NCI-H446 (cell line): ENCODE measurements at regions not wholly inside any gene's neighbourhood (a gene's known extent, or its start where the extent isn't known, plus 50 kb on each side); places are given as distances from the start of the nearest gene placed in this dataset.
"Not testable (repeated sequence)": the region's sequence is repeated elsewhere in the genome, so short reads cannot be mapped to it uniquely, and the experiment has no call there.

ENCODE experiments used
- DNase-seq, 2 experiments: peaks; one replicate each; lab custom pipeline; 2025; lab: John Stamatoyannopoulos, UW

DNA sequence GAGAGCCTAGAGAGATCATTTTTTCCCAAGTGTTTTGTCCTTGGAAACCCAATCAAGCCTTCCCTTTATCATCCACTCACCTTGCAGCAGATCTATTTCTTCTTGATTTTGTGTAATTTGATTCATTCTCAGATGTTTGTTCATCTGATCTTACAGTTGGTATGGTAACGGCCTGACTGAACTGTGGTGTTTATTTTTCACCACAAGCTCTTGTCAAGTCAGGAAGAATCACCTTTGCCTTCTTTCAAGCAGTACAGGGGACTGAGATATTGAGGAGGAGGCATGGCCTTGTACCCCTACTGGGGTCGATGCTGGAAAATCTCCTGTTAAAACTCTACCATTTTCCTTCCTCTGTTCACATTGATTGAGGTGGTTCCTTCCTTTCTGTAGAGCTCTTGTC, 361.4 kb upstream of the CFAP20DC start:
- DNase-seq: no peak

DNA sequence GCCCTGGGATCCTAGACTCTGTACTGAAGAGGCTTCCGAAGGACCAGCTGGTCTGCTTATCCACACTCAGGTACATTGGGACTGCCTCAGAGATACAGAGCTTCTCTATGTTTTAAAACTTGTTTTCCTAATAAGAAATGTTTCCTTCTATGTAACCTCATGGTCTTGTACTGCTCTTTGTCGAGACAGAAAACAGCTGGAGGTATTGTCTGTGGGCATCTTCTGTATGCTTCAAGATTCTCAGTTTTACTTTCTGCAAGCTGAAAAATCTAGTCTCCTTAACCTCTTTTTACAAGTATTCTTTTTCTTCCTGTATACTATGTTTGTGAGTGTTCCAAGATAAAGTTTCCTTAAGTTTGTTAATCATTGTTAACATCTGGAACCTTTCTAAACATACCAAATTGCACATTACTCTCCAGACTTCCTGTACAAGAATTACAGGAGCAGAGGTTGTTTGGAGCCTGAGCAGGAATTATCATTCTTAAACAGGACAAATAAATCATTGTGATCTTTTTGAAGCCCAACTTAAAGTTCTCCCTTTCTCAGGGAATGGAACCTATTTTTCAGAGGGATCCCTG, 358.3 kb upstream of the CFAP20DC start:
- no peak for DNase-seq

DNA sequence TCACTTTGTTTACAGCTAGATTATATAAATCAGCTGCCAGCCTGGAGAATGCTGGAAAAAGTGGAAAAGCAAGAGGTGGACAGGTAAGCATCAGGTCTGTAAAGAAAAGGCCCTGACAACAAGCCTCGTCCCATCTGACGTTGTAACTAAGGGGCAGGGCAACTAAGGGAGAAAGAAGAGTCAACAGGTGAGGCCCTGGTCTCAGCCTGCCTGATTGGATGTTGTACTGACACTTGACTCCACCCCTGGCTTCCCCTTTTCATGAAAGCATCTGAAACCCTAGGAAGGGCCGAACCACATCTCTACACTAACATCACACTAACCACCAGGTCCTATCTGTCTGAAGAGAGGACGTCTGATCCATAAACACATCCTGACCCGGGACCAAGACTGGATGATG, 357.6 kb upstream of the CFAP20DC start:
- no peak for DNase-seq

DNA sequence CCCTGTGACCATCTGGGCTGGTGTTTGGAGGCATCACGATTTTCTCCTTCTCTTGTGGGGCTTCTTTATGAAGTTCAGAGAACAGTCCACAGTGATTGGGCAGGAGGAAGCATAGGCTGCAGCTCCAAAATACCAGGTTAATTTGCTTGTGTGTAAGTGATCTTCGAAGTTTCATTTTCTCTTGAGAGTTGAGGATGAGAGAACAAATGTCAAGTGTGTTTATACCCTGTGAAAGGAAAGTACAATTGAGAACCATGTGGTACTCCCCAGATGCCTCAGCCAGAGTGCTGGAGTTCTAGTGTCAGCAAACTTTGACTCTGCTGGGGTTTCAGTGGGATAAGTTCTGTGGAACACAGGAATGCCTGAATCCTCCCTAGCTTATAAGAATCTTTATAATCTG, 357.1 kb upstream of the CFAP20DC start:
- no peak for DNase-seq

DNA sequence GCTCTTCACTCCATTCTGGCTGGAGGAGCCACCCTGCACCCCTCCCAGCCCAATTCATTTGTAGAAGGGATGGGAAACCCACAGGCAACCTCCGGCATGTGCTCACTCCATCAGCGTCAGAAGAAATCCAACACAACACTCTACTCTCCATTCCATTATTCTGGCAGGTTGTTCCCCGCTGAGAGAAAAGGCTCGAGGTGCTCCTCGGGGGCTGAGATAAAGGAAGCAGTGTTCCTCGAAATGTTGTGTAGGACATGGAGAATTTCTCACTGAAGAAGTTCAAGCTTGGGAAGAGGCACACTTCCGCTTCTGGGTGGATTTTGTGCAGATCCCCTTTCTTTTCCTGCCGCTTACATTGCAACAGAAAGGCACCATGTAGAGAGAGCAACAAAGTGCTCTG, 355.0 kb upstream of the CFAP20DC start:
- DNase-seq: no peak

DNA sequence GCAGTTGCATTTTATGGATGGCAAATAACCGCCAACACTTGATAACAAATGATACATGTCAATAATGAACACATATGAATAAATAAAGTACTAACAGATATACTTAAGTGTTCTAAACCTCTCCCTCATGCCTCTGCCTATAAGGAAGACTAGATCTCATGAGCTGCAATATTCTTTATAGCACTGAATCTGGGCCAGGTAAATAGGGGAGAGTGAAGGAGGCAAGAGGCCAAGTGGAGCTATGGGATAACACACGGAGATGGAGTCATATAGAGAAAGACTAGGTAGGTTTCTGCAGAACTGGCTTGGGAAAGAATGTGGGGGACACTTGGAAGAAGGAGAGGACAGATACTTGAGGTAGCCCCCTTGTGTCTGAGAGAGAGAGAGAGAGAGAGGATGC, 354.2 kb upstream of the CFAP20DC start:
- DNase-seq: no peak

DNA sequence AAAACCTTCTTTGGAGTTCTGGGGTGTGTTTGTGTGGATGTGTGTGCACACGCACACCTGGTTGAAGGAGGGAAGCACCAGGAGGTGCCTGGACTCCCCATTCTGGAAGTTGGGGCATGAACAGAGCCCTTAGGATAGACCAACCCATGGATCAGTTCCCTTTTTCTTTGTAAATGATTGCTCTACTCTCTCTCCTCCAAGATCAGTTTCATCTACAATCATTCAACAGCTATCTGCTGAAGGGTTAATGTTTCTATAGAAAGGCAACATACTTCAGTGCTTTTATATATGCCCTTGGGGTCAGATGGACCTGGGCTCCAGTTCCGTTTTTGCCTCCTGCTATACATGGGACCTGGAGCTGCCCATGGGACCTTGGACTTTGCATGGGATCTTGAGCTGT, 352.1 kb upstream of the CFAP20DC start:
- DNase-seq: no peak

DNA sequence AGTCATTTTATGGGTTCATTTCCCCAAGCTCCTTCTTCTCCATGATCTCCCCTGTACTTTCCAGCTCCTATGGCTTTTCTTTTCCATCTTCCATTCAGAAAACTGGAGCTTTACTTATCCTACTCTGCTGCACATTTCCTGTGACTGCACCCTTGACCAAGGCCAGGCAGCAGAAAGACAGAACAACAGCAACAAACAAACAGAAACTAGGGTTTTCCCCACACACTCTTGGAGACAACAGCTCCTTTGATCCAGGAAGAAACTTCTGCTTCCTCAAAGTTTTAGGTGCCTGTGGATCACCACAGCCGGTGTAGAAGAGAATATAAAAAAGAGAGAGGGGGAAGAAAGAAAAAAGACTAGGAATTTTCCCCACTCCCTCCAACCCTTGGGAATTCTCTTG, 342.3 kb upstream of the CFAP20DC start:
- no peak for DNase-seq

DNA sequence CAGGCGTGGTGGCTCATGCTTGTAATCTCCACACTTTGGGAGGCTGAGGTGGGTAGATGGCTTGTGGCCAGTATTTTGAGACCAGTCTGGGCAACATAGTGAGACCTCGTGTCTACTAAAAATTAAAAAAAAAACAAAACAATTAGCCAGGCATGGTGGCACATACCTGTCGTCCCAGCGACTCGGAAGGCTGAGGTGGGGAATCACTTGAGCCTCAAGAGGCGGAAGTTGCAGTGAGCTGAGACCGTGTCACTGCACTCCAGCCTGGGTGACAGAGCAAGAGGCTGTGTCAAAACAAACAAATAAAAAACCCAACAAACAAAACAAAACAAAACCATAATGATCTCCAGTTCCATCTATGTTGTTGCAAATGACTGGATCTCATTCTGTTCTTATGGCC, 341.3 kb upstream of the CFAP20DC start:
- no peak for DNase-seq

DNA sequence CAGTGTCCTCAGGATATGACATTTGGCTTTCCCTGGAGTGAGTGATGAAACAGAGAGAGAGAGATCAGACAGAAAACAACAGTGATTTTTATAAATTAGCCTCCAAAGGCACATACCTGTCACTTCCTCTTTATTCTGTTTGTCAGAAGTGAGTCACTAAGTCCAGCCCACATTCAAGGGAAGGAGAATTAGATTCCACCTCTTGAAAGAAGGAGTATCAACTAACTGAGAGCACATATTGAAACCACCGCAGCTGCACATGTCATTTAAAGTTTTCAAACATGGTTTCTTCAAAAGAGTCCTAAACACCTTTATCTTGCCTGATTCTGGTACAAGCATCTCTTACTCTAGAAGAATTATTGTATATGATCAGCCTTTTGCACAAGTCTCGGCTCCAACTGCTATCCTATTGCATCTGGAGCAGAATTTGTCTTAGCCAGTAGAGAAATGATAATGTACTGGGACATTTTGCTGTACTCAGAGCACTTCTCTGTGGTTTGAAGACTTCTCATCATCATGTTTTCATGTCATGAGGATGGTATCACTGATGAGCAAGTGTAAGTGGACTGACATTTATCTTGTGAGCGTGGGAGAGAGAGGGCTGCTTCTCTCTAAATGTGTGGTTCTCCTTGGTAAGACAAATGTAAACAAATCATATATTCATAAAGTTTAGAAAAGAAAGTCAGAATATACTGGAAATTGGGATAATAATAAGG, 338.9 kb upstream of the CFAP20DC start:
- no peak for DNase-seq

DNA sequence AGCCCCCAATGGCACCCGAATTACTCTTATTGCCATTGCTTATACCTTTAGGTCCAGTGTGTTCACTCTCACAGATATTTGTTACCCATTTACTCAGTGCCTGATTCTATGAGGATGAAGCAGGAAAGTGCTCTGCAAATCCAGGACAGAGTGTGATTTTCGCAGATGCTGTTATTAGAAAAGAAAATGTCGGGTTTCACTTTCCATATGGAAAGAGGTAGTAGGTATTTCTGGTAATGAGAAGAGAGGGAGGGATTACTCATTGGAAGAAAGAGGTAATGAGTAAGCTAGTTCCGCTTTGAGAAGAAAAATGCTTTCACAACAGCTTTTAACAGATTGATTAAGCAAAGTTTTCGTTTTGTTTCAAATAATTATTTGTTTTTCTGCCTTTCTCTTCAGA, 336.3 kb upstream of the CFAP20DC start:
- DNase-seq: no peak

DNA sequence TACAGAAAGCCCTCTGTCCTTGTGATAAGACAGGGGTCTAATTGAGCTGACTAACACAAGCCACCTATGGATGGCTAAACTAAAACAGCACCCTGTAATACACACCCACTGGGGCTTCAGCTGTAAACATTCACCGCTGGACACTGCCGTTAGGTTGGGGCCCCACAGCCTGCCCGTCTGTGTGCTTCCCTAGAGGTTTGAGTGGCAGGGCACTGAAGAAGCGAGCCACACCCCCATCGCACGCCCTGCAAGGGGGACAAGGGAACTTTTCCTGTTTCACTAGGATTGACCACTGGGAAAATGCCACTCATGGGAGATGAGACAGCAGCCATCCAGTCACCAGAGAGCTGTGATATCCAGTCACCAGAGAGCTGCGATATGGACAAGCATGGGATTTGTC, 335.7 kb upstream of the CFAP20DC start:
- no peak for DNase-seq

DNA sequence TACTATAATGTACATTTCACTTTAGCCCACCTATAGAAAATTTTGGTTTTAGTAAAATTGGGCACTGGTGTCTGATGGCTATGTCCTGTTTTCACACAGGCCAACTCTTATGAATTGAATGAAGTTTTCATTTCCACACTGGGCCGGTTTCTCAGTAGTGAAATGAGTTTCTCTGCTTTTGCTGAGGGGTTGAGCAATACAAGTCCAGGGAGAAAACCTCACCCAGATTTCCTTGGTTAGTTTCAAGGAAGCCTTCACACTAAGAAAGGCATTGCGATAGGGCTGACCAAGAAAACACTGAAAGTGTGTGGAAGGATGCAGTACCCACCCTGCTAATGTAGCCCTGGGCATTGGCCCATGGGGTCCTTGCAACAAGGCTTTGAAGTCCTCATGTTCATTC, 331.5 kb upstream of the CFAP20DC start:
- no peak for DNase-seq

DNA sequence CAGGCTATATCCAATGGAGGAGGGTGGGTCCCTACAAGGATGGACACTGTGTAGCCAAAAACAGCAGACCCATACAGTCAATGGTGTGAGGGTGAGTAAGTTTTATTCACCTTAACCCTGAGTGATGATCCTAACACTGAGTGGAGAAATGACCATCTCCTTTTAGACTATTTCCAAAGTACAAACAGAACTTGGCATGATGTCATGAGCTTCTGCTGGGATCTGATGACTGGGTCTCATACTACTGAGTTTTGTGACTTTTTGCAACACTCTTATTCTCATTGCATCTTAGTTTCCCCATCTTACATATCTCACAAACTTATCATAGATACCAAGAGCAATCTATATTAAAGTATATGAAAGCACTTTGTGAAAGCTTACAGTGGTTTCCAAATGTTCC, 330.3 kb upstream of the CFAP20DC start:
- DNase-seq: no peak

DNA sequence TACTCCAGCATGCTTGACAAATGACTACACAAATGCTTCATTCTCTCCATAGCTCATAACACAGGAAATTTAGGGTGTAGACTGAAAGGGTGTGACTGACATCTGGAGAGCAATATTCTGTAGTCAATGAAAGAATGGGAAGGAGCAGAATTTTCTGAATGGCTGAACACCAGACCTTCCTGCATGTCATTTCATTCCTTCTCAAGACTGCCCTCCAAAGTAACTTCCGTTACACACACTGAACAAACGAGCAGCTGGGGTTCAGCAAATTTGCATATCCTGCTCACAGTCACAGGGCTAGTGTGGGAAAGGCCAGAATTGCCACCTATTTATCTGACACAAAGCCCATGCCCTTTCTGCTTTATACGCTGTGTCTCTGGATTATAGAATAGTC, 325.0 kb upstream of the CFAP20DC start:
- DNase-seq: no peak

DNA sequence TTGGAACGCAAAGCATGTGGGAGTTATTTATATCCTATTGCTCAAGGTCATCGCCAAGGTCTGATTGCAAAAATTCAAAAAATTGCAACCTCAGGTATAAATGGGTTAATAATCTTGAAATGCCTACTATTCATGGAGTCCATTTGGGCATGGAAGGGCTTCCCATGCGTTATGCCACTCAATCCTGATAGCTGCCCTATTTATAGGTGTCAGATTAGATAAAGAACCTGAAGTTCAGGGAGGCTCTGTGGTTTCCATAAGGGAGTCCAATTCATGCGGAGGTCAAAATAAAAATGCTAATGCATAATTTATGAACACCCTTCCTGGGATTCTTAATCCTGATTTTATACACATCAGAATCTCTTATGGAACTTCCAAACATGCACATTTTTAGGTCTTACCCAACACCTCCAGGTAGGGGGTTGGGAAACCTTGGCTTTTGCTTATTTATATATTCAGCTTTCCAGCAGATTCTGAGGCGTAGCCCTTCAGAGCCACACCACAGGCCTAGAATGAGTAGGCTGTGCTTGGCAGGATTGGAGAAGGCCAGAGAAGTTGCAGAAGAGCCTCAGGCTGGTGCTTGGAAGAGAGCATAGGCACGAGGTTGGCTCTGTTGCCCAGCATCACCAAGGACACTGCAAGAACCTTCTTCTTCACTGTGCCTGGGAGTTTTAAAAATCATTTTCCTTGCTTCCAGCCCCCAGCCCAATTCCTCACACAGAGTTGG, 324.4 kb upstream of the CFAP20DC start:
- DNase-seq: no peak

DNA sequence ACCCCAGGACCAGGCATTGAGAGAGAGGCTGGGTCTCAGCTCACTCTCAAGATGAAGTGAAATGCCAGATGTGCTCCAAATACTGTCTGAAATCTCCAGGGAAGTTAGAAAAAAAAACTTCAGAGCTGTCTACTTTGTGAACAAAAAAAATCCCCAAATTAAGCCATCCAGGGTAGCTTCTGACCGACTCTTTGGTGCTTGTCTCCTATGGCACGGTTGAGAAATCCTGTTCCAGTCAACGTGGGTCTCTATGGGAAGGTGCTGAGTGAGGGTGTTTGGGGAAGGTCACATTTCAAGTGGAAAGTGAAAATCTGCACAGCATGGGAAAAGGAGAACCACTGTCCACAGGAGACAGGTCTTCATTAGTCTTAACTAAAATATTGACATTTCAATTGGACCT, 322.5 kb upstream of the CFAP20DC start:
- DNase-seq: no peak

DNA sequence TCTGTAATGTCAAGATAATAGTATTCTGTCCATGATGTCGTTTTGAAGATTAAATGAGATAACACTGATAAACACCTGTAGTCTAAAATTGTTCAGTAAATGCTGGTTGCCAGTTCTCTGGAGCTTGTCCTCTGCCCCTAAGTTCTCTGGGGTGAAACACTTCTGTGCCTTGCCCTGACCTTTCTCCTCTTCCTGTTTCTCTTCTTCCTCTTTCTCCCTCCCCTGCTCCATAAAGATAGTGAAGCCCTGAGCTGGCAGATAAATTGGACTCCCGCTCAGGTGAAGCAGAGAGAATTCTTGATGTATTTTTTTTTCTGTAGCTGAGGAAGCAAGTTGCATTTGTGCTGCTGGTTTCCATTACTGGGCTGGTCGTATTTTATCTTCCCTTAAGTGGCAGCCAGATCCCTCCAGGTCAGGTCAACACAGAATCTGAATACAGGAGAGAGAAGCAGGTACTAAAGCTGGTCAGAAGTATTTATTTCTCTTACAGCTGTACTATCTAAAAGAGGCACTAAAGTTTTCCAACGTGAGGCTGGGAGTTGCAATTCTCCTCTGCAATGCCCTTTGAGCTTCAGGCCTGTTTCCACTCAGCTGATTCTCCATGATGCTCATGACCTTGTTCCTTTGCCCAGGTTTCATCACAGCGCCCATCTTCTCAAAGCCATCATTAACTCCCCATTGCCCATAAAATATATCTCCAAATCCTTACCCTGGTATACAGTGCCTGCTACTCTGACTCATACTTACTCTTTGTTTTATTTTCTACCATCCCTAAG, 319.3 kb upstream of the CFAP20DC start:
- no peak for DNase-seq

DNA sequence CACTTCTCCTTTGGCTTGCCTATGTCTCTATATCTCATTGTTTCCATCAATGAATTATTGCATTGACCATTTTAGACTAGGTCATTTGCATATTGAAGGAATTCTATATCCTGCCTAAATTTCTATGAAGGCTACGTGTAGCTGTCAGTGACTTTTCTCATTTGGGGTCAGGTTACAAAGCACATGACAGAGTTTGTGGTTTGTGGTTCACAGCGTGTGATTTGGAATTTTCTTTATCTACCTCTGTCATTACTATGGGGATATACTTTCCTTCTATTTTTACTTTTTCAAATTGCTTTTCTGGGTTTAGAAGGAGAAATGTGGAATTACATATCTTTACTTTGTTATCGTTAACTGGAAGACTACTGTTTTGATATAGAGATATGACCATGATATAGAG, 317.3 kb upstream of the CFAP20DC start:
- DNase-seq: no peak

DNA sequence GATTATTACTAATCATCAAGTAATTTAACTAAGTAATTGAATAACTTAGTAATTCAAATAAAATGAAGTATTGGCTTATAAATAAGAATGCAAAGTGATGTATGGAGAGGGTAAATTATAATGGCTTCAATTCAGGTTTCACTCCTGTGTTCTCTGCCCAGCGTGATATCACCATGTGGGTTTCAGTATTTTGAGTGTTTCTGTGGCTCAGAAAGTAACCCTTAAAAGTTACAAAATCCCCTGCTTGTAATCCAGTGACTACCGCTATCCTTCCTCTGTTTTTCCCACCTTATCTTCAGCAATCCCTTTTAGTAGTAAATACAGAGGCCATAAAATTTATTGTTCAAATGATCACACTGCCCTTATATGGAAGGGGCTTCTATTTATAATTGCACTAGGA, 316.4 kb upstream of the CFAP20DC start:
- no peak for DNase-seq

DNA sequence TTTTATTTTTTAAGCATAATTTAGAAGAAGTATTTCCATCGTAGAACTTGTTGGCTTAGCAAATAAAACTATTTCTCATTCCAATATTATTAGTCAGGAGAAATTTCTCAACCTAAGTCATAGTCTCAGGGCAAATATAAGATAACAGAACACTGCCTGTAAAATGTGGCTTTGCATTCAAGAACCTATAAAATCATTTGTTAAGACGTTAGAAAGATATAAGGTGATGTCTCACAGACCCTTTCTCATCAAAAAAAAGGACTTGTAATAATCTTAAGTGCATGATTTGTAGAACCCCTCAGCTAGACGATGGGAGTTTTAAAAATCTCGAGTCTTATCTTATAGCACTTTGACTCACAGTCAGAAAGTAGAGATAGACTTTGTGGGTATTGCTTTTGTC, 314.7 kb upstream of the CFAP20DC start:
- DNase-seq: no peak

DNA sequence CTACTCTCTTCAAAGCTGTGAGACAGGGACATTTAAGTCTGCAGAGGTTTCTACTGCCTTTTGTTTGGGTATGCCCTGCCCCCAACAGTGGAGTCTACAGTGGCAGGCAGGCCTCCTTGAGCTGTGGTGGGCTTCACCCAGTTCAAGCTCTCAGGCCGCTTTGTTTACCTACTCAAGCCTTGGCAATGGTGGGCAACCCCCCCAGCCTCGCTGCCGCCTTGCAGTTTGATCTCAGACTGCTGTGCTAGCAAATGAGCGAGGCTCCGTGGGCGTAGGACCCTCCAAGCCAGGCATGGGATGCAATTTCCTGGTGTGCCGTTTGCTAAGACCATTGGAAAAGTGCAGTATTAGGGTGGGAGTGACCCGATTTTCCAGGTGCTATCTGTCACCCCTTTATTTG, 310.5 kb upstream of the CFAP20DC start:
- DNase-seq: not testable (repeated sequence)

DNA sequence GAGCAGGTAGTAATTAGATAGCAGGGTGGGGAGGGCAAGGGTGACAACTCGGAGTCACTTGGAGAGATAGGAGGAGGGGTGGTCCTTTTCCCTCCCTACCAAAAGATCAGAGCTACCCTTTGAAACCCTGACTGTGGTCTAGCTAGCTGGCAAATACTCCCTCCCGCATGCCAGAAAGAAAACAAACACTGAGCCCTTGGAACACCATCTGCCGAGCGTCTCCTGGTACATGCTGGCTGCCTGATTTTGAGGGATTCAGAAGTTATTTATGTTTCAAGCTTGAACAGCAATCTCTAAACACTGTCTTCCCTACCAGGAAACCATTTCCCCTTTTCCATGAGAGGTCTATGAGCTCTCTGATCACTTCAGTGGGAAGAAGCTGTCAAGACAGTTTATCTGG, 291.6 kb upstream of the CFAP20DC start:
- peak; percentile 37 to 71 for DNase-seq
